ENCODE measurements at regions not wholly inside any gene's neighbourhood (a gene's known extent, or its start where the extent isn't known, plus 50 kb on each side); places are given as distances from the start of the nearest gene placed in this dataset.

GRCh38 chr7:41882745-41883420, 180.0 kb upstream of the INHBA start:
- DNase-seq (ENCODE audit: extremely low spot score, unreplicated experiment): no peak
- Mint-ChIP-seq H3K9me3 (ENCODE audit: unreplicated experiment) (no peaks in the 10 kb centered on the region), H3K27me3 (ENCODE audit: unreplicated experiment) (no peaks in the 10 kb centered on the region), H3K4me1 (ENCODE audit: unreplicated experiment) (peaks cover 74% of the 10 kb centered on the region), H3K36me3 (ENCODE audit: unreplicated experiment) (no peaks in the 10 kb centered on the region), H3K4me3 (ENCODE audit: unreplicated experiment) (no peak overlapping the region), H3K27ac (ENCODE audit: unreplicated experiment) (no peak overlapping the region)
- TF ChIP-seq CTCF (IDR thresholded peaks at IDR 0.05): no peak

GRCh38 chr7:41882256-41882655, 179.4 kb upstream of the INHBA start:
- TF ChIP-seq CTCF (IDR thresholded peaks at IDR 0.05): no peak
- Mint-ChIP-seq H3K4me3 (ENCODE audit: unreplicated experiment) (no peak overlapping the region), H3K9me3 (ENCODE audit: unreplicated experiment) (no peaks in the 10 kb centered on the region), H3K36me3 (ENCODE audit: unreplicated experiment) (no peaks in the 10 kb centered on the region), H3K4me1 (ENCODE audit: unreplicated experiment) (peaks cover 70% of the 10 kb centered on the region), H3K27ac (ENCODE audit: unreplicated experiment) (no peak overlapping the region), H3K27me3 (ENCODE audit: unreplicated experiment) (no peaks in the 10 kb centered on the region)
- DNase-seq (ENCODE audit: extremely low spot score, unreplicated experiment): no peak

- H3K4me1 Mint-ChIP-seq (ENCODE audit: unreplicated experiment): peaks cover 66% of the 10 kb centered on the region
- no peaks in the 10 kb centered on the region for H3K27me3 Mint-ChIP-seq (ENCODE audit: unreplicated experiment)
- no peak overlapping the region for H3K4me3 Mint-ChIP-seq (ENCODE audit: unreplicated experiment)
- no peaks in the 10 kb centered on the region for H3K36me3 Mint-ChIP-seq (ENCODE audit: unreplicated experiment)
- H3K9me3 Mint-ChIP-seq (ENCODE audit: unreplicated experiment): no peaks in the 10 kb centered on the region
- DNase-seq (ENCODE audit: extremely low spot score, unreplicated experiment): no peak
- TF ChIP-seq CTCF (IDR thresholded peaks at IDR 0.05): no peak
- H3K27ac Mint-ChIP-seq (ENCODE audit: unreplicated experiment): peak overlapping the region; percentile 39
Observed at GRCh38 chr7:41881331-41882130, 178.6 kb upstream of the INHBA start.

- Mint-ChIP-seq H3K4me3 (ENCODE audit: unreplicated experiment) (no peak overlapping the region), H3K27me3 (ENCODE audit: unreplicated experiment) (no peaks in the 10 kb centered on the region), H3K4me1 (ENCODE audit: unreplicated experiment) (peaks cover 58% of the 10 kb centered on the region), H3K36me3 (ENCODE audit: unreplicated experiment) (no peaks in the 10 kb centered on the region), H3K9me3 (ENCODE audit: unreplicated experiment) (no peaks in the 10 kb centered on the region), H3K27ac (ENCODE audit: unreplicated experiment) (peak overlapping the region; percentile 39)
- TF ChIP-seq CTCF (IDR thresholded peaks at IDR 0.05): no peak
- DNase-seq (ENCODE audit: extremely low spot score, unreplicated experiment): no peak
Observed at GRCh38 chr7:41880107-41880506, 177.2 kb upstream of the INHBA start.

GRCh38 chr7:41879403-41879802, 176.5 kb upstream of the INHBA start:
- Mint-ChIP-seq H3K4me3 (ENCODE audit: unreplicated experiment) (no peak overlapping the region), H3K27ac (ENCODE audit: unreplicated experiment) (peak overlapping the region; percentile 39), H3K4me1 (ENCODE audit: unreplicated experiment) (peaks cover 56% of the 10 kb centered on the region), H3K36me3 (ENCODE audit: unreplicated experiment) (no peaks in the 10 kb centered on the region), H3K27me3 (ENCODE audit: unreplicated experiment) (no peaks in the 10 kb centered on the region), H3K9me3 (ENCODE audit: unreplicated experiment) (no peaks in the 10 kb centered on the region)
- DNase-seq (ENCODE audit: extremely low spot score, unreplicated experiment): no peak
- no peak for TF ChIP-seq CTCF (IDR thresholded peaks at IDR 0.05)

Data from osteocyte (in vitro differentiated cells).